ENCODE measurements at regions not wholly inside any gene's neighbourhood (a gene's known extent, or its start where the extent isn't known, plus 50 kb on each side); places are given as distances from the start of the nearest gene placed in this dataset.

DNA sequence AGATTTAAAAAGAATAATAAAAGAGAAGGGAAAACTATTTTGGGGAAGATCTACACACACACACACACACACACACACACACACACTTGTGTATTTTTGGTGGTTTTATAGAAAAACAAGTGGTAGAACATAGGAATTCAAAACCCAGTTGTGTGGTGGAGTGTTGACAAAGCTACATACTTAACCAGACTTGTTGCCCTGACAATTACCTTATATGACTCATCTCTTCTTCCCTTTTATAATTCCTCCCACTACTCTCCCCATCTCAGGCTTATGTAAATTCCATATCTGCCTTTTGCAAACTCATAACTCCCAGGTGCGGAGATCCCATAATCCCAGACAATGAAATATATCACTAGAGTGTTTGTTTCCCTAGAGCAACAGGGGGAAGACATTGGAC is 873.7 kb downstream of the NXPH1 start:
- BruUV-seq (replicated peaks), result no TSS peak
- POLR2A ChIA-PET (ENCODE audit: low non-redundant PET), result no interaction called here
- TF ChIP-seq, protein P1, sequence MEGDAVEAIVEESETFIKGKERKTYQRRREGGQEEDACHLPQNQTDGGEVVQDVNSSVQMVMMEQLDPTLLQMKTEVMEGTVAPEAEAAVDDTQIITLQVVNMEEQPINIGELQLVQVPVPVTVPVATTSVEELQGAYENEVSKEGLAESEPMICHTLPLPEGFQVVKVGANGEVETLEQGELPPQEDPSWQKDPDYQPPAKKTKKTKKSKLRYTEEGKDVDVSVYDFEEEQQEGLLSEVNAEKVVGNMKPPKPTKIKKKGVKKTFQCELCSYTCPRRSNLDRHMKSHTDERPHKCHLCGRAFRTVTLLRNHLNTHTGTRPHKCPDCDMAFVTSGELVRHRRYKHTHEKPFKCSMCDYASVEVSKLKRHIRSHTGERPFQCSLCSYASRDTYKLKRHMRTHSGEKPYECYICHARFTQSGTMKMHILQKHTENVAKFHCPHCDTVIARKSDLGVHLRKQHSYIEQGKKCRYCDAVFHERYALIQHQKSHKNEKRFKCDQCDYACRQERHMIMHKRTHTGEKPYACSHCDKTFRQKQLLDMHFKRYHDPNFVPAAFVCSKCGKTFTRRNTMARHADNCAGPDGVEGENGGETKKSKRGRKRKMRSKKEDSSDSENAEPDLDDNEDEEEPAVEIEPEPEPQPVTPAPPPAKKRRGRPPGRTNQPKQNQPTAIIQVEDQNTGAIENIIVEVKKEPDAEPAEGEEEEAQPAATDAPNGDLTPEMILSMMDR (conservative IDR thresholded peaks at IDR 0.05; ENCODE audit: low read depth, low read length), result no peak
- TF ChIP-seq EZH2 (IDR thresholded peaks at IDR 0.05; ENCODE audit: borderline replicate concordance, low read depth, low read length, poor library complexity, severe bottlenecking), result no peak

GRCh38 chr7:9324513-9324912 is 891.1 kb downstream of the NXPH1 start:
- Histone ChIP-seq H3K36me3 (ENCODE audit: insufficient read depth, low read length, poor library complexity, severe bottlenecking) (no peaks in the 10 kb centered on the region), H3K27me3 (replicated peaks; ENCODE audit: insufficient read depth, low read depth, low read length, poor library complexity) (no peaks in the 10 kb centered on the region), H3K27ac (ENCODE audit: low read depth, low read length, poor library complexity, severe bottlenecking) (no peak overlapping the region), H3K4me1 (ENCODE audit: insufficient read depth, low read length, poor library complexity, severe bottlenecking) (no peaks in the 10 kb centered on the region), H3K4me3 (ENCODE audit: low read depth, low read length, poor library complexity, severe bottlenecking) (no peak overlapping the region), H3K9me3 (ENCODE audit: low read depth, low read length, poor library complexity, severe bottlenecking) (peaks cover 4% of the 10 kb centered on the region)
- no peak for DNase-seq (ENCODE audit: low spot score)
- intact Hi-C loops (cut with micrococcal nuclease; ENCODE audit: unreplicated experiment), result no loop called here
- BruUV-seq (replicated peaks), result no TSS peak
- POLR2A ChIA-PET (ENCODE audit: low non-redundant PET), result no interaction called here
- CTCF ChIA-PET, result no interaction called here
- TF ChIP-seq, protein P1 (conservative IDR thresholded peaks at IDR 0.05; ENCODE audit: low read depth, low read length), result no peak
- TF ChIP-seq EZH2 (IDR thresholded peaks at IDR 0.05; ENCODE audit: borderline replicate concordance, low read depth, low read length, poor library complexity, severe bottlenecking), result no peak

More for the DNA sequence above, 873.7 kb downstream of the NXPH1 start:
- Histone ChIP-seq H3K27ac (ENCODE audit: low read depth, low read length, poor library complexity, severe bottlenecking) (no peak overlapping the region), H3K4me1 (ENCODE audit: insufficient read depth, low read length, poor library complexity, severe bottlenecking) (no peaks in the 10 kb centered on the region), H3K4me3 (ENCODE audit: low read depth, low read length, poor library complexity, severe bottlenecking) (no peak overlapping the region), H3K36me3 (ENCODE audit: insufficient read depth, low read length, poor library complexity, severe bottlenecking) (no peaks in the 10 kb centered on the region), H3K27me3 (replicated peaks; ENCODE audit: insufficient read depth, low read depth, low read length, poor library complexity) (no peaks in the 10 kb centered on the region), H3K9me3 (ENCODE audit: low read depth, low read length, poor library complexity, severe bottlenecking) (no peaks in the 10 kb centered on the region)
- CTCF ChIA-PET, result no interaction called here
- intact Hi-C loops (cut with micrococcal nuclease; ENCODE audit: unreplicated experiment), result no loop called here
- no peak for DNase-seq (ENCODE audit: low spot score)

- H3K36me3 ChIP-seq (ENCODE audit: insufficient read depth, low read length, poor library complexity, severe bottlenecking), result no peaks in the 10 kb centered on the region
- H3K4me1 ChIP-seq (ENCODE audit: insufficient read depth, low read length, poor library complexity, severe bottlenecking), result no peaks in the 10 kb centered on the region
- H3K9me3 ChIP-seq (ENCODE audit: low read depth, low read length, poor library complexity, severe bottlenecking), result peaks cover 4% of the 10 kb centered on the region
- no peak overlapping the region for H3K4me3 ChIP-seq (ENCODE audit: low read depth, low read length, poor library complexity, severe bottlenecking)
- ChIA-PET POLR2A (ENCODE audit: low non-redundant PET) (no interaction called here), CTCF (no interaction called here)
- no peak overlapping the region for H3K27ac ChIP-seq (ENCODE audit: low read depth, low read length, poor library complexity, severe bottlenecking)
- intact Hi-C loops (cut with micrococcal nuclease; ENCODE audit: unreplicated experiment), result no loop called here
- BruUV-seq (replicated peaks), result no TSS peak
- no peaks in the 10 kb centered on the region for H3K27me3 ChIP-seq (replicated peaks; ENCODE audit: insufficient read depth, low read depth, low read length, poor library complexity)
- no peak for TF ChIP-seq EZH2 (IDR thresholded peaks at IDR 0.05; ENCODE audit: borderline replicate concordance, low read depth, low read length, poor library complexity, severe bottlenecking)
- TF ChIP-seq, protein P1 (conservative IDR thresholded peaks at IDR 0.05; ENCODE audit: low read depth, low read length), result no peak
- DNase-seq (ENCODE audit: low spot score), result no peak
Observed at GRCh38 chr7:9328296-9328695, 894.9 kb downstream of the NXPH1 start.
